Tibial nerve (tissue), 4 donors: ENCODE measurements at regions not wholly inside any gene's neighbourhood (a gene's known extent, or its start where the extent isn't known, plus 50 kb on each side); places are given as distances from the start of the nearest gene placed in this dataset.

ENCODE experiments used
- DNase-seq, 2 donors: peaks; one replicate each; pipeline ENCODE4 v3.0.0-alpha.2; 2019; ENCODE audit warnings: low spot score in 2 of 2
- H3K27ac ChIP-seq, 4 donors: fragments of 200-600 bp; sonication (generic) in 3 of 4; one replicate each; pipeline ENCODE4 v1.5.1; 2017 to 2019; ENCODE audit warnings: mild to moderate bottlenecking in 1 of 4
- H3K27me3 ChIP-seq, 2 donors: fragments of 200-600 bp; sonication (generic) in 1 of 2; one replicate each; pipeline versions ENCODE4 v1.5.1 to v1.6.0; 2017 to 2019
- H3K36me3 ChIP-seq, 3 donors: fragments of 200-600 bp; sonication (generic); one replicate each; pipeline ENCODE4 v1.5.1; 2018 to 2019
- H3K4me1 ChIP-seq, 4 donors: fragments of 200-600 bp; sonication (generic) in 3 of 4; one replicate each; pipeline ENCODE4 v1.5.1; 2017 to 2019
- H3K4me3 ChIP-seq, 4 donors: fragments of 200-600 bp; sonication (generic) in 3 of 4; one replicate each; pipeline ENCODE4 v1.5.1; 2017 to 2019; ENCODE audit warnings: mild to moderate bottlenecking in 1 of 4, moderate library complexity in 1 of 4
- H3K9me3 ChIP-seq, 4 donors: fragments of 200-600 bp; sonication (generic) in 3 of 4; one replicate each; pipeline ENCODE4 v1.5.1; 2017 to 2019
- CTCF ChIP-seq, 5 experiments: fragments of 200-600 bp in 3 of 5; fragments of 450-650 bp in 2 of 5; sonication (generic) in 3 of 5; IDR thresholded peaks; one replicate each; pipeline ENCODE4 v1.5.1; 2016 to 2019; ENCODE audit warnings: antibody characterized with exemption in 5 of 5, mild to moderate bottlenecking in 3 of 5, moderate library complexity in 2 of 5
- EP300 ChIP-seq, 2 donors: sonication (generic); formaldehyde crosslinking; IDR thresholded peaks; one replicate each; pipeline ENCODE4 v1.6.1; 2017; ENCODE audit warnings: antibody characterized with exemption in 2 of 2, mild to moderate bottlenecking in 1 of 2
- POLR2A ChIP-seq, 2 donors: fragments of 450-650 bp; IDR thresholded peaks; one replicate each; pipeline ENCODE4 v1.6.1; 2017; ENCODE audit warnings: antibody characterized with exemption in 2 of 2, mild to moderate bottlenecking in 2 of 2, moderate library complexity in 2 of 2
- WGBS, 2 donors: methylation state at CpG; one replicate each; pipeline ENCODE4 v1.1.5; 2018; 5-methylcytosine and 5-hydroxymethylcytosine counted together

GRCh38 chr4:65202853-65203236 lies 467.4 kb downstream of the EPHA5 start:
- DNase-seq = no peak
- no peaks in the 10 kb centered on the region for H3K36me3 ChIP-seq
- H3K9me3 ChIP-seq = no peaks in the 10 kb centered on the region
- TF ChIP-seq POLR2A (IDR thresholded peaks at IDR 0.05) (no peak), CTCF (IDR thresholded peaks at IDR 0.05) (no peak), EP300 (IDR thresholded peaks at IDR 0.05) (no peak)
- H3K27me3 ChIP-seq = no peaks in the 10 kb centered on the region
- H3K4me1 ChIP-seq = no peaks in the 10 kb centered on the region
- H3K27ac ChIP-seq = no peak overlapping the region
- no peak overlapping the region for H3K4me3 ChIP-seq

- TF ChIP-seq CTCF (IDR thresholded peaks at IDR 0.05) (no peak), POLR2A (IDR thresholded peaks at IDR 0.05) (no peak), EP300 (IDR thresholded peaks at IDR 0.05) (no peak)
- 71 to 84% methylated on average over 2 of the region's 2 CpGs for WGBS, 2 donors
- DNase-seq = no peak
- Histone ChIP-seq H3K36me3 (no peaks in the 10 kb centered on the region), H3K27ac (no peak overlapping the region), H3K4me3 (no peak overlapping the region), H3K4me1 (no peaks in the 10 kb centered on the region), H3K27me3 (no peaks in the 10 kb centered on the region), H3K9me3 (no peaks in the 10 kb centered on the region)
Observed at GRCh38 chr4:65202165-65202852, 468.0 kb downstream of the EPHA5 start.

GRCh38 chr4:65195666-65196065 lies 474.6 kb downstream of the EPHA5 start:
- TF ChIP-seq POLR2A (IDR thresholded peaks at IDR 0.05) = no peak
- no peak for TF ChIP-seq EP300 (IDR thresholded peaks at IDR 0.05)
- TF ChIP-seq CTCF (IDR thresholded peaks at IDR 0.05) = no peak

GRCh38 chr4:65195002-65195401 lies 475.3 kb downstream of the EPHA5 start:
- Histone ChIP-seq H3K4me1 (no peaks in the 10 kb centered on the region), H3K27me3 (no peaks in the 10 kb centered on the region), H3K4me3 (no peak overlapping the region), H3K27ac (no peak overlapping the region), H3K36me3 (no peaks in the 10 kb centered on the region), H3K9me3 (peaks cover 0 to 3% (median 0%) of the 10 kb centered on the region in 4 donors)
- DNase-seq = no peak
- 71 to 89% methylated on average over 2 of the region's 2 CpGs for WGBS, 2 donors
- no peak for TF ChIP-seq POLR2A (IDR thresholded peaks at IDR 0.05)
- no peak for TF ChIP-seq CTCF (IDR thresholded peaks at IDR 0.05)
- no peak for TF ChIP-seq EP300 (IDR thresholded peaks at IDR 0.05)

More at GRCh38 chr4:65195666-65196065, 474.6 kb downstream of the EPHA5 start:
- Histone ChIP-seq H3K4me3 (no peak overlapping the region), H3K9me3 (peaks cover 0 to 3% (median 0%) of the 10 kb centered on the region in 4 donors), H3K27ac (no peak overlapping the region), H3K27me3 (no peaks in the 10 kb centered on the region), H3K4me1 (no peaks in the 10 kb centered on the region), H3K36me3 (no peaks in the 10 kb centered on the region)
- WGBS, 2 donors = 96% methylated on average over 5 of the region's 5 CpGs
- no peak for DNase-seq

- Histone ChIP-seq H3K36me3 (no peaks in the 10 kb centered on the region), H3K4me1 (no peaks in the 10 kb centered on the region), H3K4me3 (no peak overlapping the region), H3K27ac (no peak overlapping the region), H3K27me3 (no peaks in the 10 kb centered on the region), H3K9me3 (peaks cover 0 to 3% (median 0%) of the 10 kb centered on the region in 4 donors)
- TF ChIP-seq EP300 (IDR thresholded peaks at IDR 0.05) (no peak), POLR2A (IDR thresholded peaks at IDR 0.05) (no peak), CTCF (IDR thresholded peaks at IDR 0.05) (no peak)
- WGBS, 2 donors = 72 to 92% methylated on average over 4 to 7 of the region's 7 CpGs
- no peak for DNase-seq
Observed at GRCh38 chr4:65193985-65194384, 476.3 kb downstream of the EPHA5 start.
